T1000 (cell line): ENCODE measurements at regions not wholly inside any gene's neighbourhood (a gene's known extent, or its start where the extent isn't known, plus 50 kb on each side); places are given as distances from the start of the nearest gene placed in this dataset.

Source experiments
- DNase-seq: peaks from one replicate; lab custom pipeline; 2025; ENCODE audit warnings: mixed read lengths; lab: John Stamatoyannopoulos, UW

DNA sequence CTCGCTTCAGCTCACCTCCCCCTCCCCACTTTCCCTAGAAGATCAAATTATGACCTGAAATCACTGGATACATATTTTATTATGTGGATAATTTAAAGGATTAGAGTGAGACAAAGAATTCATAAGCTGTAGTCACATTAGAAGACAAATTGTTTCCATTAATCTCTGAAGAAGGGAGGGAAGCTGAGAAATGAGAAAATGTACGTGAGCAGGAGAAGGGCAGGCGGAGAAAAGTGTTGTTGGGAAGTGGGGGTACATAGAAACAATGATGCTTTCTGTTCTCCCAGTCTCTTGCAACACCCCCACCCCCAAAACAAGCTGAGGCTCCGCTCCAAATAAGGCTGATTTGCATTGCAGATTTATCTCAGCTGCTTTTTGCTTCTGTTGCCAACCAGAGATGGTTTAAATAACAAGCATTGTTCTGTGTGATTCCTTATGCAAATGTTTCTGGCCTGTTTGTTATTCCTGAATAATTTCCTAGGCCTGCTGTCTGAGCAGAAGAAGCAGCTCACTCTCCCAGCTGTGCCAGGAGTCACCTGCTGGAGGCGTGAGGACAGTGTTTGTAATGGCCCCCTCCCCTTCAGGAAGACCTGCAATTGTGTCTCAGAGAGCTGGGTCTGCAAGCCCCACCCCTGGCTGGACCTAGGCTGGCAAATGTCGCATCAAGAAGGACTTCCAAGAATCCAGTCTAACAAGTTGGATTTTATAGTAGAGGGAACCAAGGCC is 121.8 kb upstream of the TNR start:
- no peak for DNase-seq

DNA sequence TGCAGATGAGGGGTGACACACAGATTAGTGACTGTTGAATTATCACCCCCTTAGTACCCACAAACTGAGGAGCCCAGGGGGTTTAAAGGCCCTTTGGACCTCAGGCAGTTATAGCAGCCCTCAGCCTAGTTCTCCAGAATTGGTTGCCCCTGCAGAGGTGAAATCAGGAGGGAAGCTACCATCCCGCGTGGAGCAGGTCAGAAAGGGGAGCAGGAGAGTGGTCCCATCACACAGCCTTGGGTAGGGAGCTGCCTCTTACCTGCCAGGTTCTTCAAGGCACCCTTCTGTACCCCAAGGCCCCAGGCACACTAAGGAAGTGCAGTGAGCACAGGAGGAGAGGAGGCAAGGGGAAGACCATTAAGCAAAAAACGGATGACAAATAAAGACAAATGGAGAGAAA is 121.2 kb upstream of the TNR start:
- DNase-seq = no peak

DNA sequence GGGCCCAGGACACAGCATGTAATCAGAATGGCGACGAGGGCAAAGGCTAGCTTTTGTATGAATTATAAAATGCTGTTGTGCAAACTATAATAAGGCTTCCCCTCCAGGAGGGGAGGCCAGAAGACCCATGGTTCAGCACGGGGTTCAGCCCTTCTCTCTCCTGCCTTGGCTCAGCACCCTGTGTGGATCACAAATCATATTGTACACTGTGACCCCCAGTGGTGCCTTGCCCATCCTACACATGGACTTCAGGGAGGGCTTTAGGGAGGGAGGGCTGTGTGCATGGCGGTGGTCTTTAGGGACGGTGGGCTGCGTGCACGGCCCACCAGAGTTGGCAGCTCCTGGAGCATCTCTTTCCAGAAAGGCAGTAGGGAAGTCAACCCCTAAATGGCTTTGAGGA is 120.8 kb upstream of the TNR start:
- DNase-seq = no peak

DNA sequence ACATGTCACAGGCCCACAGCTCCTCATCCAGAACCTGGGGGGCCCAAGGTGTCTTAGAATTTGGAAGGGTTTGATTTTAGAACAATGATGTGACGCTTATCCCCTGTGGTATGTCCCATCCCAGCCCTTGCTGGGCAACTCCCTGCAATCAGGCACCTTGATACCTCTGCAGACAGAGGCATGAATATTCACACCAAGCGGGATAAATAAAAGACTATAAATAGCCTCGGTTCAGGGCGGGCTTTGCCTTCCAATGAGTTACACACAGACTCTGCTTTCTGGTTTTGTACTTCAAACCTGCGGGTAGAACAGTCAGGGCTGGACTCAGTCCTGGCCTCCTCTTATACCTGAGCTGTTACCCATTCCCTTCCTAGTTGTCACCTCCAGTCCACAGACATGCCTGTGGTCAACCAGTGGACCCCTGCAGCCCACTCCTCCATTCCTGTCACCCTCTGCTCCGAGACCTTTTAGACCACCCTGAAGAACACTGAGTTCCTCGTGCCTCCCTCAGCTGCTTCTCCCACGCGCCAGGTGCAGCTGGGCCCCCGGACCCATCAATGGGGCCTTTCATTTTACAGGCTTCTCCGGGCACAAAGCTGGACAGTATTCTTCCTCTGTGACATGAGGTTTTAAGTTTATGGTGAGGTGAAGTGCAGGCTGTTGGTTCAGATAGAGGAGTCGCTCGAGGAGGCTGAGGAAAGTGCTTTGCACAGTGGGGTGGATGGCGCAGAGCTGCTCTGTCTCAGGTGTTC is 120.1 kb upstream of the TNR start:
- no peak for DNase-seq

DNA sequence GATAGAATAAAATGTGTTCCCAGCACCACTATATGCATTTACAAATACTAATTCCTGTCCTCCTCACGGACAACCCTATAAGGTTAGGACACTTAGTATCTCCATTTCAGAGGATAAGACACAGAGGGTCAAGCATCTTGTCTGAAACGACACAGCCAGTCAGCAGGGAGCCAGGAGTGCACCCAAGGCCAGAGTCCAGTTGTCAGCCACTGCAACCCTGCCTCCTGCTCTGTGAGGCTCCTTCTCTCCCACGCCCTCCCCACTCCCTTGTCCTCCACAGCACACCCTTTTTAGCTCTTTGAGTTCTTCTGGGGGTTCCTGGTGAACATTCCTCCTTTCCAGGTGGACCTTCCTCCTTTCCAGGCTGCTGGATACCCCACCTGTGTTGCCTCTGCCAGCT is 119.0 kb upstream of the TNR start:
- no peak for DNase-seq

DNA sequence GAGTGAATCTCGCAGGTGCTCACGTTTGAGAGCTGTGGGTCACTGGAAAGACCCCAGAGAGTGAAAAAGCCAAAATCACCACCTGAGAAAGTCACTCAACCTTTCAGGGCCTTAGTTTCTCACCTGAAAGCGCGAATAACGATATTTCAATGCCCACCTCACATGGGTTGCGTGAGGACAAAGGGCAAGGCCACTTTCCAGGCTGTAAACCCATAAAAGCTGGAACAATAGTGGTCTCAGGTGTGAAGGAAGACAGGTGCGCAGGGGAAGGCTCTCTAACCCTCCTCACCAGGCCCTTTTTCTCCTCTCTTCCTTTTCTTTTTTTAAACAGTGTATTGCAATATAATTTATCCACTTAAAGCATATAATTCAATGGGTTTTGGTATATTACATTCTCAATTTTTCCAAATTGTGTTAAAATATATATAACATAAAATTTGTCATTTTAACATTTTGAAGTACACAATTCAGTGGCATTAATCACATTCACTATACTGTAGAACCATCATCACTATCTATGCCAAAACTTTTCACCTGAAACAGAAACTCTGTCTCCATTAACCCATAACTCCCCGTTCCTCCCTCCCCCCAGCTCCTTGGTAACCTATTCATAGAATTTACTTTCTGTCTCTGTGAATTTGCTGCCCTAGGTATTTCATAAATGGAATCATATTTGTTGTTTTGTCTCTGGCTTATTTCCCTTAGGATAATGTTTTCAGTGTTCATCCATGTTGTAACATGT is 118.4 kb upstream of the TNR start:
- no peak for DNase-seq

DNA sequence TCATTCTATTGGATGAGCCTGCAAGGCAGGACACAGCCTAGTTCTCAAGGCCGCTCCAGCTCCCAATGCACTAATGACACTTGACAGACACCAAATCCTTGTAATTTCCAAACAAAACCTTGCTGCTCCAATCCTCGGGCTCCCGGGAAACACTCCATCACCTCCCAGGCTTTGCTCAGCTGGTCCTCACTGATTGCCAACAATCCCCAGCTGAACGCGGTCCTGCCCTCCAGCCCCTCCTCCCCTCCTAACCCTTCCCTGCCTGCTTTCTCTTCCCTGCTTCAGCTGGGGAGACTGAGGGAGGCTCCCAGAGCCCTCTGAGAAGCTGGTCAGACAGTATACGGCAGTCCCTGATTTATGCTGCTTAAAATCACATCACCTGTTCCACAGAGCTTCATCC is 114.4 kb upstream of the TNR start:
- DNase-seq = no peak

DNA sequence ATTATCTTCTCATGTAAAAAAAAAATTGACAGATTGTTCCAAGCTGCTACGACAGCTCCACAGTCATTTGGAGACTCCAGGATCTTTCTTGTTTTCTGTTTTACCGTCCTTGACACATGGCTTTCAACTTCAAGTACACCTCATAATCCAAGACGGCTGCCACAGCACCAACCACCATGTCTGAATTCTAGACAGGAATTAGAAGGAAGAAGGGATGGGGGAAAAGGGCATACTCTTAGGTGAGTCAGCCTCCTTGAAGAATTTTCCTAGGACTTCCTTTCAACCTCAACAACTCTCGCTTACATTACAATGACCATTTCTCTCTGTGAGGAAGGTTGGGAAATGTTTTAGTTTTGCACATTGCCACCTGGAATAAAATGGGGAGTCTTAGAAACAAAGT is 110.3 kb upstream of the TNR start:
- DNase-seq = no peak

DNA sequence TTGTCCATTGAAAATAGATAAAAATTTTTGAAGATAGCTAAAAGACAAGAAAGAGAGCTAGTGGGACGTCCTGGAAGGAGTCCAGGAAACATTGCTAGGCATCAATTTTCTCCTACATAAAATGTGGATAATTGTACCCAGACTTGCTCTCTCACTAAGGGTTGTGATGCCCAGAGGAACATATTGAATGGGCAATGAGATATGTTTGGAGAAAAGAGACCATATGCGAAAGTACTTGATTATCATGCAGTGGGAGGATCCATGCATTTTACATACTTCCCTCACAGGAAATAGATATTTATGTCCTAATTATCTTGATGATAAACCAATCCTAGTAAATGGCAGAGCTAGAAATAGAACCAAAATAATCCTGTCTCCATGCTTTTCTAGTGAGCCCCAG is 108.4 kb upstream of the TNR start:
- DNase-seq = no peak

DNA sequence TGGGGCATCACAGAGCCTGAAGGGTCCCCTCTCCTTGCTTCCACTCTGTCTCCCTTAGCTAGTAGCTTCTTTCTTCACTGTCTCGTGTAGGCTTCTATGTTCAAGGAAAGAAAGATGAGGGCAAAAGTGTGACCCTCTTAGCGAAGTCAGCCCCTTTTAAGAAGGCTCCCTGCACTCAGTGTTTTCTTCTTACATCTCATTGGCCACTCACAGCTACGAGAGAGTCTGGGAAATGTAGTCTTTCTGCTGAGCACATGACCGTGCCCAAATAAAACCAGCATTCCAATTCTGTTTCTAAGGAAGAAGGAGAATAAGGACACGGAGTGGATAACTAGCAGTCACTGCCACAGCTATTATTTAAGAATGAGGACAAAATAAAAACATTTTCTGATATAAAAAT is 104.9 kb upstream of the TNR start:
- no peak for DNase-seq

DNA sequence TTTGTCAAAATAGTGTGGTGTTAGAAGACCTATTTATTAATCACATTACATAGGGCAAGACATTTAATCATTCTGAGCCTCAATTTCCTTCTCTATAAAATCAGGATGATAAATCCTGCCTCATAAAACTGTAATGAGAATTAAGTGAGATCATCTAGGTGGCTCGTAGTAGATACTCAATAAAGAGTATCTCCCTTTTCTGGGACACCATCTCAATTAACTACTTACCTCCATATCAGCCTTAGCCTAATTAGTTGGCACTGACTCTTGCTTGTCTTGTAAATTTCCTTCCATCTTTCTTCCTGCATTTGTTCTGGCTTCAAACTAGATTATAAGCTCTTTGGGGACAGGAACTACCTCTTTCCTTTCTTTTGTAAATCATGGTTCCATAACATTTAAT is 102.6 kb upstream of the TNR start:
- DNase-seq = no peak

DNA sequence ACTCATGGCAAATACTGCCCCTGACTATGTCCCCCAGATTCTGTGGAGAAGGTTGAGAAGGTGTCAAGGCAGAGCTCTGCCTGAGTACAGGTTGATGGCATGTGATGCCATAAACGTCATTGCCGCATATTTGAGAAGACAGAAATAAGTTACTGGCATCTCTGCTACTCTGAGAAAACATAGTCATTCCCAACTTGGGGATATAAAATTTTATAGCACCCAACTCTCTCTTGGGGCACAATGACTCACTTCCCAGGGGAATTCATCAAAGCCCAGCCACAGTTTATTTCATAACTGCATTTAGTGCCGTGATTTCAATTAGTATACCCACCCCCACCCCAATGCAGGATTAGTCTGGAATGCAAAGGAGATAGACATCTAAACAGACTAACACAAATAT is 101.9 kb upstream of the TNR start:
- DNase-seq = peak; percentile 8

DNA sequence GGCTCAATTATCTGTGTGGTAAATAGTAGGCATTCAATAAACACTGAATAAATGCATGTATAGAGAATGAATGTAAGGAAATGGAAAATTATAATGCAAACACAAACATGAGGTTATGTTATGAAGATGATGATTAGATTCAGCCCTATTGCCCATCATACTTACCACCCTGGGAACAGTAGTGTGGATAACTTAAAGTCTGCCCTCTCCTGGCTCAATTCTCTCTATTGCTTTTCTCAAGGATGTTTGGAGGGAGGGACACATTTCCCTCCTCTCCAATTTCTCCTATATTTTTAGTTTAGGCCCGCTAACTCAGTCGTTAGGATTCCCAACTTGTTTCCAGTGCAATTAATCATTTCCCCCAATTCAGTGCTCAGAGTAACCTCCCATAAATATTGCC is 101.5 kb upstream of the TNR start:
- no peak for DNase-seq

DNA sequence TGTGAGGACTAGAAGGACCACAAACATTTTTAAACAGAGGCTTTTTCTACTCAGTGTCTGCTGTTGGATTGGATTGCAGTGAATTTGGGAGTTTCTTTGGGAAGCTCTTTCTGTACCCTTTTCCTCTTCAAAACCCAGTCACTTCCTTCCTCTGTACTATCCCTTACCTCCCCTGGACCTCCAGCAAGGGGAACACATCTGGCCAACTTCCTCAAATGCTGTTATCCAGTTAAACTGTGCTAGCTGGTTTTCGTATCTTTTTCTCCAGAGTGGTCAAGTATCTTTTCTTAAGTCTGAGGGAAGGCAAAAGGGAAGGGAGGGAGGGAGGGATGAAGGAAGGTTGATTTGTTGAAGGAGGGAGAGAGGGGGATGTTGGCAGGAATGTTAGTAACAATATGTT is 99.2 kb upstream of the TNR start:
- DNase-seq = no peak

DNA sequence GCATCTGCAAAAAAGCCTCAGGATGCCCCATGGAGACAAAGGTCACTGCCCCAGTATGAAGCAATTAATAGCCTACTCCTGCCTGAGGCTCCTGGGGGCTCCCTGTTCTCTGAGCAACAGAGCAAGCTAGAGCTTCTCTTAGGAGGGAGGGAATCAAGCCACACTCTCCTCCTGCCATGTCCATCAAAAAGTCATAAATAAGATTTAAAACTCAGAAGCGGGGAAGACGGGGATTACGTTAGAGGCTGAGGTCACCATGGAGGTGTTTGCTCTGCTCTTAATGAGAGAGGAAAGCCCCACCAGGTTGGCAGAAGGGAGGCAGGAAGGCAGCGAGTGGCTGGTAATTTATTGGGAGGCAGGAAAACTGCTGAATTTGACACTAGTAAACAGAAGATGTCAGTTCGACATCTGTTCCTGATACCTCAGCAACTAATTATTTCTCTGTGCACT is 98.4 kb upstream of the TNR start:
- DNase-seq = no peak

DNA sequence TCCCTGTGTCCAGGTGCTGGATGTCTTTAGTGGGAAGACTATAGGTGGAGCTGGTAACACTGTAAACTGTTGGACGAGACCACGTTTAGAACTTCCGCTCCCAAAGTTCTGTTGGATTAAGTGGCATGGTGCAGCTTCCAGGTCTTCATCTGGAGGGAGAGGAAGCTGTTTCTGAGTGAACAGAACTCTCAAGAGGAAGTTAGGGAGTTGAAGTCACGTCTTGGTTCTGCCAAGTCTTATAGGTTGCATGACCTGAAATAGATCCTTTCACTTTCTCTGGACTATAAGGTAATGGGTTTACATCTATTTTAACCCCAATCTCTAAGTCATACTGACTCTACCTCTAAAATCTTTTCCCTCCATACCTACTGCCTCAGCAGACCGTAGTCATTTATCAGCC is 97.4 kb upstream of the TNR start:
- DNase-seq = no peak

DNA sequence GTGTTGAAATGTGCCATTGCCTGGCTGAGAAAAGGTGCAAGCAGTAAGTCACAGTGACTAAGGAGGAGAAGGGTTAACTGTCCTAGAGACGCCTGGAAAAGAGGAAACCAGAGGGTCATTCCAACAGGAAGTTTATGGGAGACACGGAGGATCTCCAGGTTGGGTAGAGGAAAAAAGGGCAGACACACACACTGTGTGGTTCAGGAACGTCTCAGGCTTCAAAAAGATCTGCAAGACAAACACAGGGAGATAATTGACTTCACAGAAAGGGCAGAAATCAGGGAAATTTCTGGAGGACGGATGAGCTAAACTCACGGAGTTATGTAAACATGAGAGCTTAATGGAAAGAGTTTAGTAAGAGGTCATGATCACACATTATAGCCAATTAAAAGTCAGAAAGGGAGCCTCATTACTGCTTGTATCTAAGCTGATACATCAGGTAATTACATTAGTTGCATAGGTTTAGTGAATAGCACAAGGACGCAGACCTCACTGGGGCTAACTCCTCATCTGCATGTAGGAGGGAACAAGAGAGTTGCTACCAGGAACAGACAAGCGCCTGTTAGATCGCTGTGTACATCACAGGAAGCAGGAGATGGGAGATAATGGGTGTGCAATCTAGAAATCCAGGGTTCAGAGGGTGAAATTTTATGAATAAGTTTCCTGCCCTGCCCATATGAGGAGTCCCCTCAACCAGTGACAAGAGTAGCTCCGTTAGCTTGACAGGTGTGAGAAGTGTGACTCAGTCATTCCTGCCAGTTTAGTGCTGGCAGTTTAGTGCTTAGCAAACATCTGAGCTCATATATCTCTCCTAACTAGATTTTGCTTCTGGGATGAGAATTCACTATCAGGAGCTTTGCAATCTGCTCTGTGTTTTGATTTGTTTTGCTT is 96.6 kb upstream of the TNR start:
- no peak for DNase-seq

DNA sequence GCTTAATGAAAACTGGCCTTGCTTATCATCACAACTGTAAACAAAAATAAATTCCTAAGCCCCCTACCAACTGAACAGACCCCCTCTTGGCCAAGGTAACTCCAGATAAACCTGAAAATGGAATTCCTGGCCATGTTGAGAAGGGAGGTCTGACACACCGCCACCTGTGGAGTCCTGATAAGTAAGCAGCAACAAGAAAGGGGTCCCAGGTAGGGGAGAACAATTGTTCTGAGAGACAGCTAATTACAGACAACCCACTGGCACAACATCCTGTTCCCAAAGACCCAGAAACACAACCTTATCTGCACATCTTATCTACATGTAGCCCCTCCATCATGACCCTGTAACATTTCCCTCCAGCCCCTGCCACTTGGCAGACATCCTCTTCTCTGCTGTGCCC is 91.2 kb upstream of the TNR start:
- DNase-seq = no peak

DNA sequence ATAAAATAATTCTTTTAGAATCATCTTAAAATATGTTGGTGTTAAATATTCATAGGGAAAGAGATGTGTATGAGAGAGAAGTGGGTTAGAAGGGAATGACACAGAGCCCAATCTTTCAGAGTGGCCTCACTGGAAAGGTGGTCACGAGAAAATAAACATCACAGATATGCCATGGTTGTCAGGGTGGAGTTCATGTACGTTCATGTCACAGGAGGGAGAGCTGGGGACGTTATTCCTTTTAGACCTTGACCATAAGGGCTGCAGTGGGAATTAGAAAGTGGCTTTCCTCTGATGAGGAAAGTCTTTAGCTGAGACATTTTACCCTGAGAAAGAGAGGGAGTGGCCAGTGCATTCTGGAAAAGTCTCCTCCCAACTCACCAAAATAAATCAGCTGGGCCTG is 90.6 kb upstream of the TNR start:
- no peak for DNase-seq

DNA sequence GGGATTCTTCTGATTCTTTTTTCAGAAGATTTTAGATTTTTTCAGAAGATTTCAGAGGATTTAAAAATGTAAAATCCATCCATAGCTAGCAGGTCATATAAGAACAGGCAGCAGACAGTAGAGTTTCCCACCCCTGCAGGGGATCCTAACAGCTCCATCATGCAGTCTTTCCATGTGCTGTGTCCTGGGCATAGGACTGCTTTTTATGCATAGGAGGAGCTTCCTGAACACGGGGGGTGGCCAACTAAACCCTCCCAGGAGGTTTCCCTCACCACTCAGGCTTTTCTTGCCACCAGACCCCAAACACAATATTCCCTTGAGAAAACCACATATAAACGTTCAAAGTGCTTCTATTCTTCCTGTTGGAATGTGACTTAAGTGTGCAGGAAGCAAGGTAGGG is 90.1 kb upstream of the TNR start:
- no peak for DNase-seq

DNA sequence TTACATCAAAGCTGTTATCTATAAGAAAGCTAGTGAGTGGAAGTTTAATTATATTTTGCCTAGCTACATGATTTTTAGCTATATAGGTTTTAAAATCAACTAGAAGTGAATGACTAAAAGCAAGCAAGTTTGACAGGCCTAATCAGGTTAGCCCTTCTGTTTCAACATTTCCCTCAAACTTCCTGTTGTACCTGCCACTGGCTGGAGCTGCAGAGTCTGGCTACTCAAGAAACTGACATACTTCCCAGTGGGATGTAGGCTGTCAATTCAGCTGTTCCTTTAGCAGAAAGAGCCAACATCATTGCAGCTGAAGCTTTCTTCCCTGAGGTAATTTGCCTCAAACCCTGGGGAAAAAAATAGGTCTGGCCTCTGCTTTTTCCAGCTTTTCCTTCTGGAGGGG is 87.1 kb upstream of the TNR start:
- DNase-seq = no peak

DNA sequence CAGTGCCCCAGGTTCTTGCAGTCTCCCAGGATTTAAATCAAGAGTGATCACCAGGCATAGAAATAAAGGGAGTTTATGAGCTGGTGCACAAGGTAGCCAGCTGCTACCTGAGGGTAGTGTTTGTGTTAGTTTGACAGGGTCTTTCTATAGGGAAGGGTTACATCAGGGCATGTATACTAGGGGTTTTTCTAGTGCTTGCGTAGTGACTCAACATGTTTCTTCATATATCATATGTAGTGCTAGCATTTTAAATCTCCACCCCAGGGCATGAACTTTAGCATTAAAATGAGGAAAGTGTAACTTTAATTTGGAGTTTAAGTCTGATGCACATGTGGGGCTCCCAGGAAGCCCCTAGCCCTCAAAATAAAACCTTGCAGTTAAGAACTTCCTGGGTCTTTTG is 86.5 kb upstream of the TNR start:
- no peak for DNase-seq
